ENCODE measurements at regions not wholly inside any gene's neighbourhood (a gene's known extent, or its start where the extent isn't known, plus 50 kb on each side); places are given as distances from the start of the nearest gene placed in this dataset.
A peak's percentile ranks its signal among the peaks of the same experiment; 100 is the strongest.

DNA sequence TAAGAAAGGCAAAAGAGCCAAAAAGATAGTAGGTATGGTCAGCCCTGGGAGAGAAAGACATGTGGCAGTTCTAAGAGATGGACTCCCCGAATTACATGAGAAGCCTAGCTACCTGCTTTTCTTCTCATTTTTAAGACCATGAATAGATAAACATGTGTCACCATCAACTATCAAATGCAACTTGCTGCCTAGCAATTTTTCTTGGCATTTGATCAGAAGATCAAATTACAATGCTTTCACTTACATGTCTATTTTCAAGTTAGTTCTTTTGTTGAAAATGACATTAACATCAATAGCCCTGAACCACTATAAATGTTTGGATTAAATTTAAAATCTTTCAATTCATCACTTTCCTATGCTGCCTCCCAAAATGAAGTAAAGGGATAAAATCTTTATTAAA is 212.3 kb downstream of the HHIPL2 start:
- H4K12ac ChIP-seq (ENCODE audit: low read depth, low read length) = no peak overlapping the region
- H3K9ac ChIP-seq (ENCODE audit: low read length) = no peak overlapping the region
- H4K91ac ChIP-seq (ENCODE audit: low read depth, low read length) = no peak overlapping the region
- H3K36me3 ChIP-seq (ENCODE audit: control insufficient read depth in 1 of 2, insufficient read depth in 2 of 2, low read length in 2 of 2) = no peaks in the 10 kb centered on the region
- no peak overlapping the region for H3K4me2 ChIP-seq (ENCODE audit: low read length)
- no peaks in the 10 kb centered on the region for H3K9me3 ChIP-seq (ENCODE audit: insufficient read depth, low read depth, low read length)
- H2BK120ac ChIP-seq (ENCODE audit: insufficient read depth, low read length, poor library complexity) = no peak overlapping the region
- no peak overlapping the region for H2BK12ac ChIP-seq (ENCODE audit: low read length)
- no peak overlapping the region for H3K27ac ChIP-seq (ENCODE audit: low read depth, low read length)
- no peak overlapping the region for H3K4me3 ChIP-seq (ENCODE audit: low read depth, low read length)
- H3K79me2 ChIP-seq (ENCODE audit: control insufficient read depth, insufficient read depth, low read length, poor library complexity) = no peaks in the 10 kb centered on the region
- no CpG with 5 or more reads among the region's 1 CpG for WGBS (ENCODE audit: extremely low coverage, insufficient coverage, insufficient read length)
- H2AK5ac ChIP-seq (ENCODE audit: low read length) = no peak overlapping the region
- H4K8ac ChIP-seq (ENCODE audit: low read depth, low read length) = no peak overlapping the region
- no peak overlapping the region for H2AFZ ChIP-seq (ENCODE audit: insufficient read depth, low read length, poor library complexity)
- no peak for DNase-seq
- no peaks in the 10 kb centered on the region for H3K4me1 ChIP-seq (ENCODE audit: control insufficient read depth in 1 of 2, insufficient read depth in 2 of 2, low read length in 2 of 2)
- no peak overlapping the region for H3K23ac ChIP-seq (ENCODE audit: low read length)
- H3K4ac ChIP-seq (ENCODE audit: low read depth, low read length) = no peak overlapping the region
- no peak overlapping the region for H2BK5ac ChIP-seq (ENCODE audit: low read depth, low read length, poor library complexity)
- H3K27me3 ChIP-seq (ENCODE audit: insufficient read depth, low read length) = no peaks in the 10 kb centered on the region
- H3K18ac ChIP-seq (ENCODE audit: low read length) = no peak overlapping the region
- no peaks in the 10 kb centered on the region for H3K79me1 ChIP-seq (ENCODE audit: low read length)
- no peak overlapping the region for H3K14ac ChIP-seq (ENCODE audit: low read length)

DNA sequence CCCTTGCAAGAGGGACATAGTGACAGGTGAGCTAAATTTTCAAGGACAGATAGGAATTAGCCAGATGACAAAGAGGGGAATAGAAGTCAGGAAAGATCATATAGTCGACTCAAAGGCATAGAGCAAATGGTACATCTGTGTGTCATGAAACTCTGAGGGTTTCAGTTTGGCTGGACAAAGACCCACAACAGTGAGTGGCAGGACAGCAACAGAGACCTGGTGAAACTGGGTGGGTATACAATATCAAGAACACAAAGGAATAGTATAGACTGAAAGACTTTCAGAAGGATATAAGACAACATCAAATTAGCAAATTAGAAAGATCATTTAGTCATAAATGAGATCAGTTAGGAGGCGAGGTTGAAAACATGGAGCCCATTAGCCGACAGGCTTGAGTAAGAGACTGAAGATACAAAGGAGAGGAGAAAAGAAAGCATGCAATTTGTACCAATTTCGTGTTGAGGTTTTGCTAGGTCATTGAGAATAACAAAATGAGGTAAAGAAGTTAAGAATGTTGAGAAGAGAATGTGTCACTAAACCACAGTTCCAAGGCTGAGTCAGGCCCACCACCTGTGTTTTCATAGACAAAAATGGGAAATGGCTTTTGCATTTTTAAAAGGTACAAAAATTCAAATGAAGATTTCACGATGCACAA is 213.8 kb downstream of the HHIPL2 start:
- 100% methylated on average over 1 of the region's 5 CpGs for WGBS (ENCODE audit: extremely low coverage, insufficient coverage, insufficient read length)
- H3K9ac ChIP-seq (ENCODE audit: low read length) = no peak overlapping the region
- H3K23ac ChIP-seq (ENCODE audit: low read length) = peak overlapping the region; percentile 18
- H3K79me2 ChIP-seq (ENCODE audit: control insufficient read depth, insufficient read depth, low read length, poor library complexity) = no peaks in the 10 kb centered on the region
- no peak overlapping the region for H2AFZ ChIP-seq (ENCODE audit: insufficient read depth, low read length, poor library complexity)
- no peak overlapping the region for H3K14ac ChIP-seq (ENCODE audit: low read length)
- no peak overlapping the region for H3K4me3 ChIP-seq (ENCODE audit: low read depth, low read length)
- H3K18ac ChIP-seq (ENCODE audit: low read length) = no peak overlapping the region
- no peaks in the 10 kb centered on the region for H3K79me1 ChIP-seq (ENCODE audit: low read length)
- H3K27me3 ChIP-seq (ENCODE audit: insufficient read depth, low read length) = no peaks in the 10 kb centered on the region
- no peak overlapping the region for H2AK5ac ChIP-seq (ENCODE audit: low read length)
- H2BK120ac ChIP-seq (ENCODE audit: insufficient read depth, low read length, poor library complexity) = no peak overlapping the region
- no peak overlapping the region for H4K91ac ChIP-seq (ENCODE audit: low read depth, low read length)
- no peak overlapping the region for H3K4me2 ChIP-seq (ENCODE audit: low read length)
- H2BK12ac ChIP-seq (ENCODE audit: low read length) = no peak overlapping the region
- H3K36me3 ChIP-seq (ENCODE audit: control insufficient read depth in 1 of 2, insufficient read depth in 2 of 2, low read length in 2 of 2) = no peaks in the 10 kb centered on the region
- H3K4ac ChIP-seq (ENCODE audit: low read depth, low read length) = no peak overlapping the region
- H2BK5ac ChIP-seq (ENCODE audit: low read depth, low read length, poor library complexity) = no peak overlapping the region
- no peaks in the 10 kb centered on the region for H3K9me3 ChIP-seq (ENCODE audit: insufficient read depth, low read depth, low read length)
- no peak overlapping the region for H4K12ac ChIP-seq (ENCODE audit: low read depth, low read length)
- DNase-seq = no peak
- no peak overlapping the region for H4K8ac ChIP-seq (ENCODE audit: low read depth, low read length)
- H3K4me1 ChIP-seq (ENCODE audit: control insufficient read depth in 1 of 2, insufficient read depth in 2 of 2, low read length in 2 of 2) = no peaks in the 10 kb centered on the region
- H3K27ac ChIP-seq (ENCODE audit: low read depth, low read length) = no peak overlapping the region

DNA sequence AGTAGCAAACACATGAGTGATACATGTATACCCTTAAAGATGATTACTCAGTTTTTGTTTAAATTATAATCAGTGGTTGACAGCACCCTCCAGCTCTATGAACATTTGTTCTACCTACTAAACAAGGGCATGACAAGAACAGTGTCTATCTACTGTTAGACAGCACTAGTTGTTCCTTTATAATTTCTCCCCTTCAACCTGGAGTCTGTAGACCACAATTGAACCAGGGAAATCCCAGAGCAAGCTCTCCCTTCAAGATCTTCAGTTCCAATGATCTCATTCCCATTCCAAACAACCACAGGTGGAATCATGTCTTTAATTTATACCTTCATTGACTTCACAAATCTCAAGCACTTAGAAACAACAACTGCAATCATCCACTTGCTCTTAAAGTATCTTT is 216.1 kb downstream of the HHIPL2 start:
- Histone ChIP-seq H3K4me3 (ENCODE audit: low read depth, low read length) (no peak overlapping the region), H3K18ac (ENCODE audit: low read length) (no peak overlapping the region), H3K9ac (ENCODE audit: low read length) (no peak overlapping the region), H3K23ac (ENCODE audit: low read length) (no peak overlapping the region), H2AFZ (ENCODE audit: insufficient read depth, low read length, poor library complexity) (no peak overlapping the region), H3K4ac (ENCODE audit: low read depth, low read length) (no peak overlapping the region), H2AK5ac (ENCODE audit: low read length) (no peak overlapping the region), H3K4me2 (ENCODE audit: low read length) (no peak overlapping the region), H3K14ac (ENCODE audit: low read length) (no peak overlapping the region), H3K9me3 (ENCODE audit: insufficient read depth, low read depth, low read length) (no peaks in the 10 kb centered on the region), H3K27me3 (ENCODE audit: insufficient read depth, low read length) (no peaks in the 10 kb centered on the region), H4K8ac (ENCODE audit: low read depth, low read length) (no peak overlapping the region), H2BK12ac (ENCODE audit: low read length) (no peak overlapping the region), H4K91ac (ENCODE audit: low read depth, low read length) (no peak overlapping the region), H2BK120ac (ENCODE audit: insufficient read depth, low read length, poor library complexity) (no peak overlapping the region), H3K79me2 (ENCODE audit: control insufficient read depth, insufficient read depth, low read length, poor library complexity) (no peaks in the 10 kb centered on the region), H2BK5ac (ENCODE audit: low read depth, low read length, poor library complexity) (no peak overlapping the region), H3K4me1 (ENCODE audit: control insufficient read depth in 1 of 2, insufficient read depth in 2 of 2, low read length in 2 of 2) (no peaks in the 10 kb centered on the region), H3K36me3 (ENCODE audit: control insufficient read depth in 1 of 2, insufficient read depth in 2 of 2, low read length in 2 of 2) (no peaks in the 10 kb centered on the region), H3K79me1 (ENCODE audit: low read length) (no peaks in the 10 kb centered on the region), H3K27ac (ENCODE audit: low read depth, low read length) (no peak overlapping the region), H4K12ac (ENCODE audit: low read depth, low read length) (no peak overlapping the region)
- DNase-seq = no peak

DNA sequence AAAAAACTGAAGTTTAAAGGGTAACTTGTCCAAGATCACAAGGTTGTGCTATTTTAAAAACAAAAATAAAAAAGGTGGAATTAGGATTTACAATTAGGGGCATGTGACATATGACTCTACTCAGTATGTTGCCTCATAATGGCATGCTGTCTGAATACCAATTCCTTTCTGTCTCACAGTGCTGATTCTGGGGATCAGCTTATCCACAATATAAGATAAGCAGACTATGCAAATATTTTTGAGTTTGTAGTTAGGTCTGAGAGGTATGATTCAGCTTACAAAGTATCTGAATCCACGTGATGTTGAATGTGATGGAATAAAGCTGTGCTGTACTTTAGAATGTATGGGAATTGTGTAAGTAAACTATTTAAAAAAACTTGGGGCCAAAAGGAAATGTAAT is 216.6 kb downstream of the HHIPL2 start:
- Histone ChIP-seq H2AFZ (ENCODE audit: insufficient read depth, low read length, poor library complexity) (no peak overlapping the region), H3K27ac (ENCODE audit: low read depth, low read length) (no peak overlapping the region), H3K9ac (ENCODE audit: low read length) (no peak overlapping the region), H2BK120ac (ENCODE audit: insufficient read depth, low read length, poor library complexity) (no peak overlapping the region), H2AK5ac (ENCODE audit: low read length) (no peak overlapping the region), H3K9me3 (ENCODE audit: insufficient read depth, low read depth, low read length) (no peaks in the 10 kb centered on the region), H3K79me2 (ENCODE audit: control insufficient read depth, insufficient read depth, low read length, poor library complexity) (no peaks in the 10 kb centered on the region), H3K14ac (ENCODE audit: low read length) (no peak overlapping the region), H4K8ac (ENCODE audit: low read depth, low read length) (no peak overlapping the region), H2BK12ac (ENCODE audit: low read length) (no peak overlapping the region), H3K23ac (ENCODE audit: low read length) (no peak overlapping the region), H3K4me2 (ENCODE audit: low read length) (no peak overlapping the region), H3K4me1 (ENCODE audit: control insufficient read depth in 1 of 2, insufficient read depth in 2 of 2, low read length in 2 of 2) (no peaks in the 10 kb centered on the region), H2BK5ac (ENCODE audit: low read depth, low read length, poor library complexity) (no peak overlapping the region), H3K18ac (ENCODE audit: low read length) (no peak overlapping the region), H3K4ac (ENCODE audit: low read depth, low read length) (no peak overlapping the region), H4K91ac (ENCODE audit: low read depth, low read length) (no peak overlapping the region), H4K12ac (ENCODE audit: low read depth, low read length) (no peak overlapping the region), H3K4me3 (ENCODE audit: low read depth, low read length) (no peak overlapping the region), H3K27me3 (ENCODE audit: insufficient read depth, low read length) (no peaks in the 10 kb centered on the region), H3K79me1 (ENCODE audit: low read length) (no peaks in the 10 kb centered on the region), H3K36me3 (ENCODE audit: control insufficient read depth in 1 of 2, insufficient read depth in 2 of 2, low read length in 2 of 2) (no peaks in the 10 kb centered on the region)
- WGBS (ENCODE audit: extremely low coverage, insufficient coverage, insufficient read length) = no CpG with 5 or more reads among the region's 1 CpG
- peak in 1 of 2 donors; percentile 9 for DNase-seq
